Activated T-helper 17 cell treated with anti-CD3 and anti-CD28 coated beads, Interleukin-2, amount 50 U/mL, for 72 hours (primary cell): ENCODE measurements at regions not wholly inside any gene's neighbourhood (a gene's known extent, or its start where the extent isn't known, plus 50 kb on each side); places are given as distances from the start of the nearest gene placed in this dataset.

Source experiments
- ATAC-seq: fragments of 150-1000 bp; cut with Tn5 transposase; replicated peaks from 2 replicates; pipeline ENCODE4 v1.10.0; 2021; ENCODE audit warnings: mild to moderate bottlenecking, moderate library complexity
- H3K27ac Mint-ChIP-seq: one replicate; pipeline ENCODE4 v1.8.0; 2022; ENCODE audit warnings: mixed read lengths
- H3K27me3 Mint-ChIP-seq: one replicate; pipeline ENCODE4 v1.8.0; 2022; ENCODE audit warnings: mixed read lengths
- H3K36me3 Mint-ChIP-seq: one replicate; pipeline ENCODE4 v1.8.0; 2022; ENCODE audit warnings: low read depth, mild to moderate bottlenecking, mixed read lengths
- H3K4me1 Mint-ChIP-seq: one replicate; pipeline ENCODE4 v1.8.0; 2022; ENCODE audit warnings: mixed read lengths
- H3K4me3 Mint-ChIP-seq: one replicate; pipeline ENCODE4 v1.8.0; 2022; ENCODE audit warnings: mild to moderate bottlenecking, mixed read lengths
- H3K9me3 Mint-ChIP-seq: one replicate; pipeline ENCODE4 v1.8.0; 2022; ENCODE audit warnings: mixed read lengths

GRCh38 chr2:128390991-128391630 is 72.4 kb upstream of the HS6ST1 start:
- no peak overlapping the region for H3K27ac Mint-ChIP-seq
- no peaks in the 10 kb centered on the region for H3K36me3 Mint-ChIP-seq
- H3K27me3 Mint-ChIP-seq, result no peaks in the 10 kb centered on the region
- no peaks in the 10 kb centered on the region for H3K9me3 Mint-ChIP-seq
- ATAC-seq, result no peak
- H3K4me3 Mint-ChIP-seq, result no peak overlapping the region
- no peaks in the 10 kb centered on the region for H3K4me1 Mint-ChIP-seq

GRCh38 chr2:128391679-128392078 is 73.0 kb upstream of the HS6ST1 start:
- ATAC-seq, result no peak
- Mint-ChIP-seq H3K4me3 (no peak overlapping the region), H3K27me3 (no peaks in the 10 kb centered on the region), H3K4me1 (no peaks in the 10 kb centered on the region), H3K27ac (no peak overlapping the region), H3K9me3 (no peaks in the 10 kb centered on the region), H3K36me3 (no peaks in the 10 kb centered on the region)

DNA sequence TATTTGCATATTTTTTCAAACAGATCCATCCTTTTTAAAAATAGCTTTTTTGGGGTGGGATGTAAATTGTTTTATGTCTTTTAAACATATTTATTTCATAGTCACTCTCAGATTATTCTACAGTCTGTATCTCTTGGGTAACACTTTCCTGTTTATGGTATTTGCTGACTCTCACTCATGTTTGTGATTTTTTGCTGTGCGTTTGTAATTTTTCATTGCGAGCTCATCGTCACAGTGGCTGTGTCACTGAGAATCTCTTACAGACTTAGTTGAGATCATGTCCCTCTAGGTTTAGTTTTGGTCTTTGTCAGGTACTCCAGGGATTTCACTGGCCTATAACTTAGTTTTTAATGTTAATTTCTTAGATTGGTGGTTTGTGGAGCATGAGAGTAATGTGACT is 73.5 kb upstream of the HS6ST1 start:
- Mint-ChIP-seq H3K4me1 (no peaks in the 10 kb centered on the region), H3K36me3 (no peaks in the 10 kb centered on the region), H3K4me3 (no peak overlapping the region), H3K9me3 (no peaks in the 10 kb centered on the region), H3K27me3 (no peaks in the 10 kb centered on the region), H3K27ac (no peak overlapping the region)
- ATAC-seq, result no peak

DNA sequence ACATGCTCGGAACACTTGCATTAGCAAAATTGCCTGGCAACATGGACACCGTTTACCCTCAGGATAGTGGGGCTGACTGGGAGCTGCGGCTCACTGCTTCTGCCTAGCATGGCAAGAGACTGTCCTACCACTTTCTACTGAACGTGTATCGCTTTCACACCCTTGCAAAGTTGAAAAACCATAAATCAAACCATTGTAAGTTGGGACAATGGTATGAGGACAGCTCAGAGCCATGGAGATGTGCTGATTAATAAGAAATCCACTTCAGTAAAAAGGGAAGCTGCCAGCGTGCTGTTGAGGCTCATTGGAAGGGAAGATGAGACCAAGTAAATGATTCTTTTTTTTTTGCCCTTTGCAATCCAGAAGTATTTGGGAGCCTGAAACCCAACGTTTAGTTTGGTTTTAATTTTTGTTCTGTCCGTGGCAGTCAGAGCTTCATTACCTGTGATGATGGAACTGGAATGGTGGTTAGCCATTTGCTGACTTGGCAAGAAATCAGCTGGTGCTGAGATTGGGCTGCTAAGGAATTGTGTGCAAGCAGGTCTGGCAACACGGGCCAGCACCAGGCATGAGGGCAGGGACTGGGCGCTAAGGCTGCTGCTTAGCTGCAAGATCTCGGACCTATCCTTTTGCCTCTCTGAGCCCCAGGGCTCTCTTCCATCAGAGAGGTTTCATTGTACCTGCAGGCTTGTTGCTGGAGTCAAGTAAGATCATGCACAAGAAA is 75.5 kb upstream of the HS6ST1 start:
- ATAC-seq, result no peak
- H3K4me3 Mint-ChIP-seq, result no peak overlapping the region
- no peaks in the 10 kb centered on the region for H3K4me1 Mint-ChIP-seq
- H3K36me3 Mint-ChIP-seq, result no peaks in the 10 kb centered on the region
- H3K9me3 Mint-ChIP-seq, result no peaks in the 10 kb centered on the region
- no peaks in the 10 kb centered on the region for H3K27me3 Mint-ChIP-seq
- H3K27ac Mint-ChIP-seq, result no peak overlapping the region

DNA sequence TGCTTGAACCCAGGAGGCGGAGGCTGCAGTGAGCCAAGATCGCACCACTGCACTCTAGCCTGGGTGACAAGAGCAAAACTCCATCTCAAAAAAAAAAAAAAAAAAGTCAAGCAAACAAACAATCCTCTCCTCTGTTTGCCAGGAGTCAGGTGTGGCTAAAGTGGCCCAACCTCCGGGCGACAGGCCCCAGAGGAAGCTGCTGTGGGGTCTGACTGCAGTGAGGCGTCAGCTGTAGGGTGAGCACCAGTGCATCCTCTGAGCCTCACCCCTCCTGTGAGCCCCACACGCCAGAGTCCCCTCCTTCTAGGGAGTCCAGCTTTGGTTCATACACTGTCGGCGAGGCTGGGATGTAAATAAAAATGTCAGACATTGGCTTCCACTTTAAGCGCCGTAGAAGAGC is 76.5 kb upstream of the HS6ST1 start:
- H3K36me3 Mint-ChIP-seq, result no peaks in the 10 kb centered on the region
- ATAC-seq, result no peak
- no peak overlapping the region for H3K4me3 Mint-ChIP-seq
- H3K9me3 Mint-ChIP-seq, result no peaks in the 10 kb centered on the region
- H3K27me3 Mint-ChIP-seq, result peaks cover 3% of the 10 kb centered on the region
- no peak overlapping the region for H3K27ac Mint-ChIP-seq
- no peaks in the 10 kb centered on the region for H3K4me1 Mint-ChIP-seq

- Mint-ChIP-seq H3K36me3 (no peaks in the 10 kb centered on the region), H3K27me3 (peaks cover 5% of the 10 kb centered on the region), H3K9me3 (no peaks in the 10 kb centered on the region), H3K4me1 (no peaks in the 10 kb centered on the region), H3K27ac (no peak overlapping the region), H3K4me3 (no peak overlapping the region)
- ATAC-seq, result no peak
Observed at GRCh38 chr2:128395640-128396499, 77.2 kb upstream of the HS6ST1 start.

- no peak overlapping the region for H3K4me3 Mint-ChIP-seq
- H3K9me3 Mint-ChIP-seq, result no peaks in the 10 kb centered on the region
- no peaks in the 10 kb centered on the region for H3K36me3 Mint-ChIP-seq
Observed at GRCh38 chr2:128396500-128396891, 77.8 kb upstream of the HS6ST1 start.

GRCh38 chr2:128396946-128397345 is 78.3 kb upstream of the HS6ST1 start:
- no peak for ATAC-seq
- Mint-ChIP-seq H3K27ac (no peak overlapping the region), H3K36me3 (no peaks in the 10 kb centered on the region), H3K9me3 (no peaks in the 10 kb centered on the region), H3K4me1 (no peaks in the 10 kb centered on the region), H3K4me3 (no peak overlapping the region), H3K27me3 (peaks cover 8% of the 10 kb centered on the region)

More at GRCh38 chr2:128396500-128396891, 77.8 kb upstream of the HS6ST1 start:
- H3K4me1 Mint-ChIP-seq, result no peaks in the 10 kb centered on the region
- no peak for ATAC-seq
- H3K27ac Mint-ChIP-seq, result no peak overlapping the region
- peaks cover 5% of the 10 kb centered on the region for H3K27me3 Mint-ChIP-seq

GRCh38 chr2:128399256-128399655 is 80.6 kb upstream of the HS6ST1 start:
- no peak for ATAC-seq
- Mint-ChIP-seq H3K27ac (no peak overlapping the region), H3K36me3 (no peaks in the 10 kb centered on the region), H3K27me3 (peaks cover 13% of the 10 kb centered on the region), H3K9me3 (no peaks in the 10 kb centered on the region), H3K4me3 (no peak overlapping the region), H3K4me1 (no peaks in the 10 kb centered on the region)

GRCh38 chr2:128399690-128400291 is 81.1 kb upstream of the HS6ST1 start:
- Mint-ChIP-seq H3K9me3 (no peaks in the 10 kb centered on the region), H3K36me3 (no peaks in the 10 kb centered on the region), H3K27ac (no peak overlapping the region), H3K27me3 (peaks cover 15% of the 10 kb centered on the region), H3K4me1 (no peaks in the 10 kb centered on the region), H3K4me3 (no peak overlapping the region)
- no peak for ATAC-seq

DNA sequence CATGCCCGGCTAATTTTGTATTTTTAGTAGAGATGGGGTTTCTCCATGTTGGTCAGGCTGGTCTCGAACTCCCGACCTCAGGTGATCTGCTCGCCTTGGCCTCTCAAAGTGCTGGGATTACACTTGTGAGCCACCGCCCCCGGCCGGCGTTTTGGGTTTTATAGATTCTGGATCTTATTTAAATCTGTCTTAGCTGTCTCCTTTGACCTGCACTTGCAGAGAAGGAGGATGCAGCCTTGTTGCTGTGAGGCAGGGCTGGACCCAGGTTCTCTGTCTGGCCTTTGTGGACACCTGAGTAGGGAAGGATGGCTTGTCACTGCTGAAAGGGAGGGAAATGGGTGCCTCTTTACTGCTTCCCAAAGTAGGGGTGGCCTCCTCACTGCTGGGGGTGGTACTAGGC is 83.0 kb upstream of the HS6ST1 start:
- ATAC-seq, result no peak
- Mint-ChIP-seq H3K36me3 (no peaks in the 10 kb centered on the region), H3K27me3 (peaks cover 20% of the 10 kb centered on the region), H3K4me3 (no peak overlapping the region), H3K4me1 (no peaks in the 10 kb centered on the region), H3K9me3 (no peaks in the 10 kb centered on the region), H3K27ac (no peak overlapping the region)

- ATAC-seq, result no peak
Observed at GRCh38 chr2:128402911-128403670, 84.4 kb upstream of the HS6ST1 start.

GRCh38 chr2:128403814-128404708 is 85.4 kb upstream of the HS6ST1 start:
- ATAC-seq, result no peak
- Mint-ChIP-seq H3K9me3 (no peaks in the 10 kb centered on the region), H3K27ac (no peak overlapping the region), H3K4me3 (no peak overlapping the region), H3K4me1 (no peaks in the 10 kb centered on the region), H3K27me3 (peaks cover 26% of the 10 kb centered on the region), H3K36me3 (no peaks in the 10 kb centered on the region)

More at GRCh38 chr2:128402911-128403670, 84.4 kb upstream of the HS6ST1 start:
- Mint-ChIP-seq H3K9me3 (no peaks in the 10 kb centered on the region), H3K4me1 (no peaks in the 10 kb centered on the region), H3K36me3 (no peaks in the 10 kb centered on the region), H3K27ac (no peak overlapping the region), H3K27me3 (peaks cover 21% of the 10 kb centered on the region), H3K4me3 (no peak overlapping the region)
